HG03439 (cell line): ENCODE measurements at regions not wholly inside any gene's neighbourhood (a gene's known extent, or its start where the extent isn't known, plus 50 kb on each side); places are given as distances from the start of the nearest gene placed in this dataset.

Experiments
- ATAC-seq: cut with Tn5 transposase; IDR thresholded peaks from one replicate; pipeline ENCODE4 v1.9.1; 2021; ENCODE audit warnings: mild to moderate bottlenecking, moderate library complexity; ENCODE audit not compliant: unreplicated experiment

DNA sequence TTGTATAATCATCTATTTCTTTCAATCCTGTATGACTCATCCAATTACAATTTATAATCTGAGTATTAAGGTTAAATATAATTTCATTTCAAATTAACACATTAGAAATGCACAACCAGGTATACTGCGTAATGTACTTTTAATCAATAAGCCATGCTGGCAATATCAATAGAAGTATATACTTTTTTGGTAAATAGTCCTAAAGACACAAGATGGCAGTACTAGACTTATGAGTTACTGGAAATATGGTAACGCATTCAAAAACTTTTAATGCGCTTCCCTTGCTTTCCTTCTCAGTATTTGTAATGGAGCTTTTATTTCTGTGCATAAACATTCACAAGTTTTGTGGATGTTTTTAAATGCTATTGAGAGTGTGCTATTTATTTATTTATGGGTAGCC lies 1162.0 kb upstream of the TMPRSS15 start:
- no peak for ATAC-seq

GRCh38 chr21:19566975-19567374 lies 1163.4 kb upstream of the TMPRSS15 start:
- no peak for ATAC-seq

GRCh38 chr21:19577381-19577780 lies 1173.8 kb upstream of the TMPRSS15 start:
- ATAC-seq: no peak

GRCh38 chr21:19590044-19590443 lies 1186.5 kb upstream of the TMPRSS15 start:
- no peak for ATAC-seq

DNA sequence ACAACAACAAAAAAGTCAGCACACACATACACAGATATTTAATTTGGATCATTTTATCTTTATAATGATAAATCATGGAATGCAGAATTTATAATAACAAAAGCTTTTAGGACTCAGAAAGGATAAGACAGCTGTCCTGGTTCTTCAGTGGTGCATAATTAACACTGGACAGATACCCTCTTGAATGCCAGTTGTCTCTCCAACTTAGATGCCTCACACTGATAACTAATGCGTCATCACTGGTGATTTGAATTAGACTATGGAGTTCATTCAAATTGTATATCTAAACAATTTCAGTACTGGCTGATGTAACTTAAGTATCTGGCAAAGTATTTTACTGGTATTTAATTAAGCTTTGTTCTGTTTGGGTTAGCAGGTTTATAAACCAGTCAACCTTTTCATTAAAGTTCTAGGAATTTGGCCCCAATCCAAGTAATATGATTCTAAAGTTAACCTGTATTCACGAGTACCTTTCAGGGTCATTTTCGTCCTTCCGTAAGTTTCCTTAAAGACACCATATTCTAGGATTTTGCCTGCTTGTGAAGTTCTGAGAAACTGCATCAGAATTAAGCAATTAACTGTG lies 1199.5 kb upstream of the TMPRSS15 start:
- ATAC-seq: no peak

DNA sequence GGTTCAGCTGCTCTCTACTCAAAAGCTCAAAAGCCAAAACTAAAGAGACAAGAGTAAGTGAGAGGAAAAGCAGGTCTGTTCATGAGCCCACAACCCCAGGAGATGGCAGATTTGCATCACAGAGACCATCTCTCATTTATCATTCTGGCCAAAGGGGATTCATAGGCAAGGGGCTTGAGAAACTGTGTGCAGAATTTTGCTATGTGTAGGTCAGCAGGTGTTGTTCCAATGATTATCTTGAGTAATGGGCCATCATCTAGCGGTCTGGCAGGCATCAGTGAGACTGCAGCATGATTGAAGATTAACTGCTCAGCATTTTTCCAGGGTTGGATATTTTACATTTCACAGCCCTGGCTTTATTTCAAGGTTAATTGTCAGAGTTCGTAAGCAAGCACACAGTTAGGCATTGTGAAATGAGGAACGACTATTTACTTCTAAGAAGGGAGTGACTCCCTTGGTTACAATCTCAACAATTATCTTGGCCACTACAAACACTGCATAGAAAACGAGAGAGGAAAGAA lies 1204.6 kb upstream of the TMPRSS15 start:
- ATAC-seq: no peak

GRCh38 chr21:19609611-19610010 lies 1206.0 kb upstream of the TMPRSS15 start:
- ATAC-seq: no peak

GRCh38 chr21:19621837-19622496 lies 1218.4 kb upstream of the TMPRSS15 start:
- no peak for ATAC-seq

DNA sequence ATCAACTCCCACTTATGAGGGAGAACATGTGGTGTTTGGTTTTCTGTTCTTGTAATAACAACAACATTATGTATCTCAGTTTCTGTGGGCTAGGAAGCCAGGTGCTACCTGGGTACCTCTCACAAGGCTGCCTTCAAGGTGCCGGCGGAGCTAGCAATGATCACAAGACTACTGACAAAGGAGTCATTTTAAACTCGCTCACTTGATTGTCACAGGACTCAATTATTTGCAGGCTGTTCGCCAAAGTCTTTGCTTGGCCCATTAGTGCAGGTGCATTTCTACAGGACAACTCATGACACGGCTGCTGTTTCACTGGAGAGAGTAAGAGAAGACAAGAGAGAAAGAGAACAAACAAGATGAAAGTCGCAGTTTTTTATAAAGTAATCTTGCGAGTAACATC lies 1237.4 kb upstream of the TMPRSS15 start:
- ATAC-seq: no peak

- ATAC-seq: no peak
These were observed 1244.8 kb upstream of the TMPRSS15 start for GRCh38 chr21:19648391-19648790.

DNA sequence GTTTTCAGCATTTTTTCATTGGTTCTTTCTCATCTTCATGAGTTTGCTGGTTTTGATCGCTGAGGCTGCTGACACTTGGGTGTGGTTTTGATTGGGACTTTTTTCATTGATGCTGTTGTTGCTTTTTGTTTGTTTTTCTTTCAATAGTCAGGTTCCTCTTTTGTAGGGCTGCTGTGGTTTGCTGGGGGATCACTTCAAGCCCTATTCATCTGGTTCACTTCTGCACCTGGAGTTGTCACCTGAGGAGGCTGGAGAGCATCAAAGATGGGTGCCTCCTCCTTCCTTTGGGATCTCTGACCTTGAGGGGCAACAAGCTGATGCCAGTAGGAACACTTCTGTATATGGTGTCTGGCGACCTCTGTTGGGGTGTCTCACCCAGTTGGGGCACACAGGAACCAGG lies 1279.9 kb upstream of the TMPRSS15 start:
- ATAC-seq: no peak

GRCh38 chr21:19684328-19684727 lies 1280.7 kb upstream of the TMPRSS15 start:
- ATAC-seq: no peak

GRCh38 chr21:19692231-19692630 lies 1288.6 kb upstream of the TMPRSS15 start:
- ATAC-seq: no peak

DNA sequence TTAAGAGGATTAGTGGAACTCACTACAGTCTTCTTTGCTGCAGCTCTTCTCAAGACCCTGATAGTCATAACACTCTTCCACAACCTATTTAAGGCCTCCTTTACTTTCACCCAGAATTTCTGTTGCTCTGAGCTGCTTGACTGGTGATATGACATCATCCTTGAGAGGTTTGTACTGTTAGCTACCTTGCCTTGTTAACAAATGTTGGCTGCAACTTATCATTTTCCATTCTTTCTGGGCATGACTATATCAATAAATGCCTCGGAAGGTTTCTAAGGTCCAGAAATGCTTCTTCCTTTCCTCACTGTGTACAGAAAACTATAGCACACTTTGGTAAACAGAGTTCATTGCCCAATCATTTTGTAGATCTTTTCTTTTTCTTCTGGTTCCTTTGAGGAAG lies 1292.2 kb upstream of the TMPRSS15 start:
- no peak for ATAC-seq

GRCh38 chr21:19700476-19700875 lies 1296.9 kb upstream of the TMPRSS15 start:
- ATAC-seq: no peak

GRCh38 chr21:19702726-19703125 lies 1295.5 kb upstream of the NCAM2 start:
- no peak for ATAC-seq

DNA sequence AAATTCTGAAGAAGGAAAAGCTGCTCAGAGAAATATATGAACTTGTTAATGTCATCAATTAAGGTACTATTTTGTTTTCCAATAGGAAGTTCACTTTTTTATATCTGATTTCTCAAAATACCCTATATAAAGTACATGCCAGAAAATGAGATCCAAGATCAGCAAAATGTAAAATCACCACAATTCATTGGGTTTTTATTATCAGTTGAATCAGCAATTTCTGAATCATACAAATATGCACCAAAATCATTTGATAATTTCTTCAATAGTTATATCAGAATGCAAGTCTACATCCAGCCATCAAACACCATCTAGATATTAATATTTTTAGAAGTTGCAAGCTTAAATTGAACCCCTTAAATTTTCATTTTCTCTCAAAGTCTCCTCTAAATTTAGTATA lies 1293.4 kb upstream of the NCAM2 start:
- ATAC-seq: no peak

- no peak for ATAC-seq
These were observed 1285.8 kb upstream of the NCAM2 start for GRCh38 chr21:19712441-19712840.

DNA sequence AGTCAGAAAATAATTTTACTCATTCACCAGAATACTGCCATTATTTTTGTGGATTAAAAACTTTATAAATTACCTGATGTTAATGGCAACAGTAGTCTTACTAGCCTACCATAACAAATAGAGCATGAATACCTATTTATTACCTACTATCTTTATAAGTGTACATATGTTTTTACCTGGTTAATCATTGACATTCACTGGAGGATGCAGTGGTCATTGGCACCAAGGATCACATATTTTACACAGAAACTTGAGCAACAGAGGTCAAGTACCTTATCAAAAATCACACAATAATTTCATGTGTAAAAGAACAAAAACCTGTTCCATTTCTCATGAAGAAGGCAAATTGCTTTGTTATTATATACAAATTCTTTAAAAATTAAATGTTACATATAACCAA lies 1284.9 kb upstream of the NCAM2 start:
- ATAC-seq: no peak

- ATAC-seq: no peak
These were observed 1274.1 kb upstream of the NCAM2 start for GRCh38 chr21:19724081-19724480.

GRCh38 chr21:19731251-19731650 lies 1267.0 kb upstream of the NCAM2 start:
- ATAC-seq: no peak

DNA sequence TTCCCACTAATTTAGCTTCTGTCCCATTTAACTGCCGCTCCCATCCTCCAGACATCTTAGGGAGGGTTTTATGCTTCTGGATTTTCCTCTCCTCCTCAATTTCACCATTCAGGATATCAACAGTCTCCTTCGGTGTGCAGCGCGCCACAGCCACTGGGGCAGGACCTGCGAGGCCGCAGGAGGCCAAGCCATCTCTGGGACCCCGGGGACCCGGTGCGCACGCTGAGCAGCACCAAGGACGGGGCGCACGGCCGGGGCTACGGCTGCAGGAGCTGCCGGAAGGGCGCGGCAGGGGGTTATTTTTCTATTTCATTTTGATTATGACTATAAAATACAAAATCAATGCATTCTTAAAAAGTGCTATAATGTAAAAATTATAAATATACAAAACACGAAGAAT lies 1238.4 kb upstream of the NCAM2 start:
- ATAC-seq: no peak

DNA sequence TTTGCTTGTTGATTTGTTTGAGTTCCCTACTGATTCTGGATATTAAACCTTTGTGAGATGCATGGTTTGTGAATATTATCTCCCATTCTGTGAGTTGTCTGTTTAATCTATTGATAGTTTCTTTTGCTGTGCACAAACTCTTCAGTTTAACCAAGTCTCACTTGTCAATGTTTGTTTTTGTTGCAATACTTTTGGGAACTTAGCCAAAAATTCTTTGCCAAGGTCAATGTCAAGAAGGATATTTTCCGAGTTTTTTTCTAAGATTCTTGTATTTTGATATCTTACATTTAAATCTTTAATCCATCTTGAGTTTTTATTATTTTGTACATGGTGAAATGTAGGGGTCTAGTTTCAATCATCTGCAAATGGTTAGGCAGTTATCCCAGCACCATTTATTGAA lies 1230.7 kb upstream of the NCAM2 start:
- no peak for ATAC-seq
